ENCODE measurements at regions not wholly inside any gene's neighbourhood (a gene's known extent, or its start where the extent isn't known, plus 50 kb on each side); places are given as distances from the start of the nearest gene placed in this dataset.
"Not testable (repeated sequence)": the region's sequence is repeated elsewhere in the genome, so short reads cannot be mapped to it uniquely, and the experiment has no call there.

GRCh38 chr6:71360556-71361335, 72.1 kb downstream of the OGFRL1 start:
- not testable (repeated sequence) for DNase-seq

GRCh38 chr6:71364889-71365542, 76.4 kb downstream of the OGFRL1 start:
- DNase-seq = no peak

- no peak for DNase-seq
Measured at GRCh38 chr6:71367756-71368155, 79.1 kb downstream of the OGFRL1 start.

- no peak for DNase-seq
Measured at GRCh38 chr6:71368284-71368683, 79.7 kb downstream of the OGFRL1 start.

GRCh38 chr6:71371559-71371958, 82.9 kb downstream of the OGFRL1 start:
- no peak for DNase-seq

GRCh38 chr6:71373943-71374342, 85.3 kb downstream of the OGFRL1 start:
- no peak for DNase-seq

- DNase-seq = no peak
Measured at GRCh38 chr6:71375676-71376075, 87.1 kb downstream of the OGFRL1 start.

- no peak for DNase-seq
Measured at GRCh38 chr6:71376830-71377229, 88.2 kb downstream of the OGFRL1 start.

- DNase-seq = peak in 1 of 2 donors; percentile 3
Measured at GRCh38 chr6:71383476-71383875, 94.9 kb downstream of the OGFRL1 start.

GRCh38 chr6:71383901-71384489, 95.4 kb downstream of the OGFRL1 start:
- DNase-seq = peak; percentile 55 to 58

GRCh38 chr6:71385111-71385822, 96.7 kb downstream of the OGFRL1 start:
- DNase-seq = no peak

- DNase-seq = no peak
Measured at GRCh38 chr6:71386215-71386614, 97.6 kb downstream of the OGFRL1 start.

- DNase-seq = peak; percentile 39 to 40
Measured at GRCh38 chr6:71387179-71387578, 98.6 kb downstream of the OGFRL1 start.

- DNase-seq = no peak
Measured at GRCh38 chr6:71388068-71388744, 99.6 kb downstream of the OGFRL1 start.

GRCh38 chr6:71388856-71389527, 100.4 kb downstream of the OGFRL1 start:
- DNase-seq = peak; percentile 4 to 48

- no peak for DNase-seq
Measured at GRCh38 chr6:71391126-71391525, 102.5 kb downstream of the OGFRL1 start.

- DNase-seq = no peak
Measured at GRCh38 chr6:71392276-71392675, 103.7 kb downstream of the OGFRL1 start.

- peak; percentile 46 to 67 for DNase-seq
Measured at GRCh38 chr6:71393471-71393870, 104.9 kb downstream of the OGFRL1 start.

GRCh38 chr6:71393981-71394432, 105.4 kb downstream of the OGFRL1 start:
- DNase-seq = peak; percentile 35 to 58

GRCh38 chr6:71394926-71395325, 106.3 kb downstream of the OGFRL1 start:
- DNase-seq = no peak

- DNase-seq = no peak
Measured at GRCh38 chr6:71395731-71396409, 107.3 kb downstream of the OGFRL1 start.

Data from inflammatory macrophage (primary cell).